GM12872 (cell line): ENCODE measurements at regions not wholly inside any gene's neighbourhood (a gene's known extent, or its start where the extent isn't known, plus 50 kb on each side); places are given as distances from the start of the nearest gene placed in this dataset.

ENCODE experiments used
- TF ChIP-seq, protein P1 (sequence below): IDR thresholded peaks from 3 replicates; pipeline ENCODE4 v1.5.1; 2011; ENCODE audit warnings: low read depth, mild to moderate bottlenecking, low read length, moderate library complexity; ENCODE audit not compliant: insufficient read depth

DNA sequence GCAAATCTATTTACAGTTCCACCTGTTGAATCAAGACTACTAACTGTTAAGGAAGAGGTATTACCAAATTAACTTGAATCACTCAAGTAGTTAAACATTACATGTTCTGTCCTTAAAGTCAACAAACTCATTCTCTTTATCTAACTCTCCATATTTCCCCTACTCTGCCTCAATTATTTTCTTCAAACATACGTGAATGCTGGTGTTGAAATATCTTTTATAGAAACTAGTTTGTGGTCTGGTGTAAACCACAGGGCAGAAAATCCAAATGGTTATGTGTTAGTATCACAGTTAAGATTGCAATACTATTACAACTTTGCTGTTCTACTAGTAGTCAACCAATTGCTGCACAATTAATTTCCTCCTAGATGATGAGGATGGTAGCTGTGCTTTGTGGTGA, 603.5 kb downstream of the KCTD16 start:
- TF ChIP-seq, protein P1, sequence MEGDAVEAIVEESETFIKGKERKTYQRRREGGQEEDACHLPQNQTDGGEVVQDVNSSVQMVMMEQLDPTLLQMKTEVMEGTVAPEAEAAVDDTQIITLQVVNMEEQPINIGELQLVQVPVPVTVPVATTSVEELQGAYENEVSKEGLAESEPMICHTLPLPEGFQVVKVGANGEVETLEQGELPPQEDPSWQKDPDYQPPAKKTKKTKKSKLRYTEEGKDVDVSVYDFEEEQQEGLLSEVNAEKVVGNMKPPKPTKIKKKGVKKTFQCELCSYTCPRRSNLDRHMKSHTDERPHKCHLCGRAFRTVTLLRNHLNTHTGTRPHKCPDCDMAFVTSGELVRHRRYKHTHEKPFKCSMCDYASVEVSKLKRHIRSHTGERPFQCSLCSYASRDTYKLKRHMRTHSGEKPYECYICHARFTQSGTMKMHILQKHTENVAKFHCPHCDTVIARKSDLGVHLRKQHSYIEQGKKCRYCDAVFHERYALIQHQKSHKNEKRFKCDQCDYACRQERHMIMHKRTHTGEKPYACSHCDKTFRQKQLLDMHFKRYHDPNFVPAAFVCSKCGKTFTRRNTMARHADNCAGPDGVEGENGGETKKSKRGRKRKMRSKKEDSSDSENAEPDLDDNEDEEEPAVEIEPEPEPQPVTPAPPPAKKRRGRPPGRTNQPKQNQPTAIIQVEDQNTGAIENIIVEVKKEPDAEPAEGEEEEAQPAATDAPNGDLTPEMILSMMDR, result no peak

DNA sequence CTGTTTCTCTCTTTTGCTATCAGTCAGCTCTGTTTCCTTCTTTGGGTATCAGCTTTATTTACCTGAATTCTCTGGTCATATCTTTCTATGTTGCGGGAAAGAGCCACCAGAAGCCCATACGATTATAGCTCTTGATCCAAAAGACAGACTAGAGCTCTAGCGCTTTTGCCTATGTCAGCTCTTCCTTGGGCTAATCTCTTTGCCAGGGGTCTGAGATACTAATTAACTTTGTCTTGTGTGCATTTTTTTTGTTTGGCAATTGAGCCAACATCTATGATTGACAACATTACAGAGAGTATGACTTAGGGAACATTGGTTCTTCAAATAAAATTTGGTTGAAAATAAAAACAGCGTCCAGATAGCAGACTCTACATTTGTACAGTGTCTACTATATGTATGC, 603.0 kb downstream of the KCTD16 start:
- TF ChIP-seq, protein P1, result no peak

DNA sequence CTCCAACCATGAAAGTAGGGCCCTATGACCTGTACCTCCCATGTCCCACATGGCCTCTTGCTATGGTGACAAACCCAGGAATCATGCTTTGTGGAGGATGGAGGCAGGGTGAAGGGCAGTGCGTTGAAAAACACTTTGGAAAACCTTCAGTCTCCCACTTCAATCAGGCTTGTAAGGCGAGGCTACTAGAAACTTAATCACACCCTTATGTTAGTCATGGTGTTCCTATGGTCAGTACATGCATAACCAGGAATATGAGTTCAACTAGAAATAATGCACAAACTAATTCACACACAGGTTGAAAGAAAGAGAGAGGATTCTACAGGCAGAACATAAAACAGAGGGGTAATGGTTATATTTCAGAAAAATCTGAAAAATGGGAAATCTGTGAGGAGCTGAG, 601.1 kb downstream of the KCTD16 start:
- TF ChIP-seq, protein P1, result no peak

DNA sequence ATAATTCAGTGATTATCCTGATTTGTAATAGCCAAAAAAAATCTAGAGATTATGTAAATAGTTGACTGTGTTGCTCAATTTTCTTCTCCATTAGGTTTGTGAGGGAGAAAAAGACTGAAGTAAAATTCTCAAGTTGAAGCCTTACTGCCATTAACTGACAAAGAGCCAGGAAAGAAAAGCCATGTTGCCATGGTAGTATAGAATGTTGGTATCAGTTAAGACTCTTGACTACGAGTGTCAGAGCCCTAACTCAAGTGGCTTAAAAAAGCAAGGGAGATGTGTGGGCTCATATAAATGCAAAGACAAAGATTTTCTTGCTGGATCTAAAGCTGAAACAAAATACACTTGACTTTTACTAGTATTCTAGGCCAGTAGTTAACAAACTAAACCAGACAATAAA, 571.7 kb downstream of the KCTD16 start:
- TF ChIP-seq, protein P1, result no peak

DNA sequence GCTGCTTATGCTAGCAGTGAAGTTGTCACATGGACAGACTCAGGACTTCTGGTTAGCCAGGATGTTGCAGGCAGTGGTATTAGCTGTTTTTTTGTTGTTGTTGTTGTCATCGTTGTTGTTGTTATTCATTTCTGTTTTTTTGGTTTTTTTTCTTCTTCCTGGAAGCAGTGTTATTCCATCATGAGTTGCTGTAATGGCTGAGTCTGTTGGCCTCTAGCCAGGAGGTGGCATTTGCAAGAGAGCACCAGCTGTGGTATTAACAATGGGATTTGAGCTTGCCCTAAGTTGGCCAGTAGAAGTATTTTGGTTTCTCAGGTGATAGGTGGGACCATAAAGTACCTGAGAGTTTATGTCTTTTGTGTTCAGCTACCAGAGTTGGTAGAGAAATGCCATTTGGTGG, 561.1 kb downstream of the KCTD16 start:
- TF ChIP-seq, protein P1, result no peak

DNA sequence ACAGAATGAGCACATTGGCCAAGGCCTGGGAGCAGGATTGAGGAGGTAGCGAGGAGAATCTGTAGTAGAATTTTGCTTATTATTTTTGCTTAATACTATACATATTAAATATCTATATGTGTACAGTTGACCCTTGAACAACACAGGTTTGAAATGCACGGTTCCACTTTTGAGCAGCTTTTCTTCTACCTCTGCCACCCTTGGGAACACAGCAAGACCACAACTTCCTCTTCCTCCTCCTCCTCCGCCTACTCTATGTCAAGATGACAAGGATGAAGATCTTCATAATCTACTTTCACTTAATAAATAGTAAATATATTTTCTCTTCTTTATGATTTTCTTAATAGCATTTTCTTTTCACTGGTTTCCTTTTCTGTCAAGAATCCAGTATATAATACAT, 541.4 kb downstream of the KCTD16 start:
- TF ChIP-seq, protein P1, result no peak

DNA sequence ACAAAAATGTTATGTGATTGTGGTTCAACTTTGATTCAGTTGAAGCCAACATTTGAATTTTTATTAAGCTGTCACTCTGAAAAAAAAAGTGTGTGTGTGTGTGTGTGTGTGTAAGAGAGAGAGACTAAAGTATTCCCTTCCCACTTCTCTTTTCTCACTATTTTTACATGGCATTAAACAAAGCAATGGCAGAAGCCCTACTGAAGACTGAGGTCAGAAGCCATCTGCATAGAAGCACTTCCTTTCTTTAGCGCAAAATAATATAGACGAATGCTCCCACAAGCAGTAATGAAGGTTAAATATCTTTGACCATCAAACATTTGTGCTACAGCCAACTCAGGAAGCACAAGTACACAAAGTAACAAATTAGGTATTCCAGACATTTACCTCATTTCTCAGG, 540.5 kb downstream of the KCTD16 start:
- TF ChIP-seq, protein P1, result no peak

DNA sequence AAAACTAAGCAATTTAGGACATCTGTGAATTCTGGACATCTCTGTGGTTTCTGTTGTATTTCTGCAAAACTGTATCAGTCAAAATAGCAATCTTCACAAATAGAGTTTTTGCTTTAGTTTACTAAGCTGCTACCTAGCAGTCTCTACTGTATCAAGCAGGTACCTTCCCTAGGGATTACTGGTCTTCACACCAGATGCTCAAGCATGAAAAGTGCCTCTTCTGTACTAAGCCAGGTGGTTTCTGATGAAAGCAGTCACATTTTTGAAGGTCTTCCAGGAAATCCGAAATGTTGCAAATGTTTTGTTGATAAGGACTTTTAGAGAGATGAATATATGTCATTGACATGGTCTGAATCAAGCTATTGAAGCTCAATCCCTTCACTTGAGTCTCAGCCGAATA, 540.0 kb downstream of the KCTD16 start:
- TF ChIP-seq, protein P1, result no peak
